Kidney capillary endothelial cell (primary cell): ENCODE measurements at regions not wholly inside any gene's neighbourhood (a gene's known extent, or its start where the extent isn't known, plus 50 kb on each side); places are given as distances from the start of the nearest gene placed in this dataset.
"Not testable (repeated sequence)": the region's sequence is repeated elsewhere in the genome, so short reads cannot be mapped to it uniquely, and the experiment has no call there.

Source experiments
- DNase-seq: peaks from one replicate; pipeline ENCODE4 v3.0.0-alpha.2; 2018; ENCODE audit warnings: low spot score

DNA sequence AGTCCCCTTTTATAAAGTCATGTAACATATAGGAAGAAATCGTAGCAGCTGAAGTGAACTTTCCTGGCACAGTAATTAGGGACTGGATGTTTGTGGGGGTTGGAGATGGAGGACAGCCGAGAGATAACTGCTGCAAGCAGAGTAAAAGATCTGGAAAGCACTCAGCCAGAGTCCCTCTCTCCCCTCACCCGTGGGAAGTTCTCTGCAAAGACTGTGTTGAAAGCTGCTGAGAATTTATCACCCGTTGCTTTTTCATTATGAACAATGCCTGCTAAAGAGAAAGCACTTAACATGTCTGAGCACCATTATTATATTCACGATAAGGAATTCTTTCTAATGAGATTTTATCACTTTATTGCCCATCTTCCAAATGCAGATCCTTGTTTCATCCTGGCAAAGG, 248.8 kb downstream of the SHOX2 start:
- no peak for DNase-seq

GRCh38 chr3:157856078-157856939, 249.9 kb downstream of the SHOX2 start:
- no peak for DNase-seq

GRCh38 chr3:157845839-157846238, 260.4 kb downstream of the SHOX2 start:
- DNase-seq = not testable (repeated sequence)

- DNase-seq = no peak
Measured at GRCh38 chr3:157844800-157845565, 261.2 kb downstream of the SHOX2 start.

- DNase-seq = no peak
Measured at GRCh38 chr3:157844216-157844615, 262.0 kb downstream of the SHOX2 start.

DNA sequence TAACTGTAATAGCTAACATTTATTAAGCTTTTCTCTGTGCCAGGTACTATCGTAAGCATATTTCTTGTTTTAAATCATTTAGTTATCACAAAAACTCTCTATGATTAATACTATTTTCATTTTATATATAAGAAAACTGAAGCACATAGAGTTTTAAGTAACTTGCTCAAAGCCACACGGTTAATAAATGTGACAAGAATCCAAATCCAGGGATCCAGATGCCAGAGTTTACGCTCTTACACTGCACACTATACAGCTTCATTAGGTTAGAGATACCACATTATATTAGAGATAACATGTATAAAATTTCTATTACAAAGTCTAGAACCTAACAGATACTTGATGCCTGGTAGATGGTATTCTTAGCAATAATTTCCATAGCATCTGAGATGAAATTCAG, 265.2 kb downstream of the SHOX2 start:
- no peak for DNase-seq

DNA sequence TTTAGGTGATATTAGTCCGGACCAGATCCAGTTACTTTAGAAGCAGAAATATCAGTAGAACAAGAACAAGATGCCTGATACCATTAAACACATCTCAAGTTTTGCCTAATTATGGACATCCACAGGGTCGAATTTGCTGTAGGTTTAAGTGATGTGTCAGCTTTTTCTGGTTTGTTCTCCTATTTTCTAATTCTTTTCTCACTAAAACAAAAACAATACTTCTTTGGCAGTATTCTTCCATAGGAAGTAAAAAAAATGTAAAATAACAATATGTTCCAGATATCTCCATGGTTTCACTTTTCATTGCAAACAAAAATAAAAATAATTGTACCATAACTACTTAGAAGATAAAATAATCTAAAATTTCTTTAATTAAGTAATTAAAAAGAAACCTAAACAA, 265.7 kb downstream of the SHOX2 start:
- no peak for DNase-seq

DNA sequence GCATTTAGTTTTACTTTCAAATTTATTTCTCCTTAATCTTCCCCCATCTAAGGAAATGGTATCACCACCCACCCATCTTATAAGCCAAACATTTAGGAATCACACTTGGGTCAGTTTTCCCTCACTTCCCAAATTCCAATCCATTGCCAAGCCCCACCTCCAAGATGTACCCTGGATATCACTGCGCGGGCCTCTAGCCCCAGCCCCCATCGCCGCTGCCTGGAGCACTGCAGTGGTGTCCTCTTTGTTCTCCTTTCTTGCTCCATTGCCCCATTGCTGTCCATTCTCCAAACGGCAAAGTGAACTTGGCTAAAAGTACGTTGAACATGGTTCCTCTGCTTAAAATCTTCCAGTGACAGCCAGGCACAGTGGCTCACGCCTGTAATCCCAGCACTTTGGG, 267.8 kb downstream of the SHOX2 start:
- DNase-seq = no peak

- DNase-seq = no peak
Measured at GRCh38 chr3:157837336-157837735, 268.9 kb downstream of the SHOX2 start.

- DNase-seq = no peak
Measured at GRCh38 chr3:157836022-157836421, 270.2 kb downstream of the SHOX2 start.

- no peak for DNase-seq
Measured at GRCh38 chr3:157832588-157832987, 273.6 kb downstream of the SHOX2 start.

DNA sequence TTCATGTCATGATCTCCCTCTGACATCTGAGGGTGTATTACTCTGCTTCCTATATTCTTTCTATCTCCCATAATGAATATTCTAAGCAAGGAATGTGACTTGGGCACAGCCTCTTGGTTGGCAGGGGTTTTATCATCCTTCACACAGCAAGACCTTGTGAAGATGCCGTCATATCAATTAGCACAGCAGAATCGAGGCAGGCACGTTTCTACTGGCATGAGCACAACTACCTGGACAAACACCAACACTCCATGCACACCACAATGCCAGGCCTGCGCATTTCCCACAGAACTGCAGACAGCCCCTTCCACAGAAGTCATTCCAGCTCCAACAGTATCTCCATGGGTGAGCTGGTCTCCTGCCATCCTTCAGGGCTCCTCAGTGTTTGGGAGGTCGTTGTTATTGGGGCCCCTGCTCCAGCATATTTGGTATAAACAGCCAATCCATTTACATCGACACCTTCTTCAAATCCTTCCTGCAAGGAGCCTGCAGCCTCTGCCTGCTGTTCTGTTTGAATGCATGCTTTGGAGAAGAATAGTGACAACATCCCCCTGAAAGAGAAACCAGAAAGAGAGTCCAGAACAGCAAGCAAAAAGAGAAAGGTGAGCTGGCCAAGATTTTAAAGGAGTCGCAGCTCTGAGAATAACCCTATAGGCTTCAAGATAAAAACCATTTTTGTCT, 275.5 kb downstream of the SHOX2 start:
- DNase-seq = no peak

DNA sequence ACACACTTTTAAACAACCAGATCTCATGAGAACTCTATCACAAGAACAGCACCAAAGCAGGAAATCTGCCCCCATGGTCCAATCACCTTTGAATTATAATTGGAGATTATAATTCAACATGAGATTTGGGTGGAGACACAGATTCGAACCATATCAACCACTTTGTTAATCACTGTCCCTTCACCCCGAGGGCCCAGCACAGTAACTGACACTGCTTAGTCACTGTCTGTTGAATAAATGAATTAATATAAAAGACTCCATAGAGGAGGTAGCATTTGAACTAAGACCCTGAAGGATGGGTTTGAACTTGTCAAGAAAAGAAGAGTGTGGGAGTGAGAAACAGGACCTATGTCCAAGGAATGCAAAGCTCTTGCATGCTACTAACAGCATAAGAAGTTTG, 276.4 kb downstream of the SHOX2 start:
- no peak for DNase-seq

DNA sequence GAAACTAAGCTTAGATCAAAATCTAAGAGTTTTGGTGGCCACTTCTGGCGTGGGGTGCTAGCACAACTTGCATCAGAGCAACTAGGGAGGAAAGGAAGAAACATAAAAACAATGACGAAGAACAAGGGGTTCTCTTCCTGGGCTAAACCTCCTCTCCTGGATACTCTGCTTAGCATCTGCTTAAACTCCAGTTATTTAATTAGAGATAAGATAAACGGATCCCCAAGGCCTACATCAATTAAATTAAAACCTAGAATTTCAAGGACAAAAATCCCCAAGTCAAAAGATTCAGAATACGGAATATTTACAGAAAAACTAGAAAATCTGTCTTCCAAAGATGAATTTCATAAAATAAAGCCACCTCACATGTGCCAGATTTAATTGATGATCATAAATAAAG, 281.9 kb downstream of the SHOX2 start:
- no peak for DNase-seq

GRCh38 chr3:157823050-157823449, 283.2 kb downstream of the SHOX2 start:
- DNase-seq = no peak

- DNase-seq = no peak
Measured at GRCh38 chr3:157820157-157820517, 286.1 kb downstream of the SHOX2 start.

- DNase-seq = no peak
Measured at GRCh38 chr3:157819270-157820156, 286.7 kb downstream of the SHOX2 start.

DNA sequence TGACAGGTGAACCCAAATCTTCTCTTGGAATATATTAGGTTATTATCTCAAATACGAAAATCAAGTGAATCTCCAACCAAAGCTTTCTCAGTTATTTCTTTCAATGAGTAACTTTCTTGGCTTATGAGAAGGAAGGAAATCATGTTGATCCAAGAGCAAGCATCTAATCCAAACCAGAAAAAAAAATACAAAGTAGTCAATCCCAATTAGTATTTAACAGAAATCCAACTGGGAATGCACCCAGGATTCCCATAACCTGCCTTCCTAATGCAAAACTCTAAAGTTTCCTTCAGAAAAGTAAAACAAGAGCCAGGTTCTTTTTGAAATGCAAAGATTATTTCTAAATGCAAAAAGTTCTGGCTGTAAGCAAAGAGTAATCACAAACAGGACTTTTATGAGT, 289.3 kb downstream of the SHOX2 start:
- no peak for DNase-seq

DNA sequence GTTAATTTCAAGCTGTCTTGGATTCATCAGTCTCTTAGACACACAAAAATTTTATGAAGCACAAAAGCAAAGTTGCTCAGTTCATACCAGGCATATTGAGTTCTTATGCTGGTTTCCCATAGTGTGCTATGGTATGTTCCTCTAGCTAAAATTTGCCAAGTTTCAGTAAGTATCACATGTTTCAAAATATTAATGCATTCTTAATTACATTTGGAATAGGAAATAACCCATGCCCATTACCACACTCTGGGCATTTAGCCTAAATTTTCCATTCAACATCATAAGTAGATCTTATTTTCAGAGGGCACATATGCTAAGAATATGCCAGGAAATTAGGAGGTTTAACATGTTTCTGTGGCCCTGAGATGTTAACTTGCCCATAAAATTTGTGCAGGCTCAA, 289.9 kb downstream of the SHOX2 start:
- no peak for DNase-seq

GRCh38 chr3:157815739-157816138, 290.5 kb downstream of the SHOX2 start:
- no peak for DNase-seq

- DNase-seq = no peak
Measured at GRCh38 chr3:157810924-157811718, 295.1 kb downstream of the SHOX2 start.
